Skeletal muscle satellite cell (primary cell): ENCODE measurements at regions not wholly inside any gene's neighbourhood (a gene's known extent, or its start where the extent isn't known, plus 50 kb on each side); places are given as distances from the start of the nearest gene placed in this dataset.

Source experiments
- H3K27me3 ChIP-seq: 2 replicates; pipeline ENCODE4 v1.7.0; 2013; ENCODE audit warnings: low read length; ENCODE audit not compliant: control insufficient read depth, insufficient read depth
- H3K36me3 ChIP-seq: 2 replicates; pipeline ENCODE4 v1.7.0; 2013; ENCODE audit warnings: mild to moderate bottlenecking, control low read depth, low read length; ENCODE audit not compliant: insufficient read depth
- H3K4me1 ChIP-seq: 2 replicates; pipeline ENCODE4 v1.7.0; 2013; ENCODE audit warnings: low read length; ENCODE audit not compliant: control insufficient read depth, insufficient read depth
- H3K4me2 ChIP-seq: 2 replicates; pipeline ENCODE4 v1.7.0; 2013; ENCODE audit warnings: mild to moderate bottlenecking, low read length
- H3K4me3 ChIP-seq: 2 replicates; pipeline ENCODE4 v1.7.0; 2013; ENCODE audit warnings: low read length
- H3K9ac ChIP-seq: 2 replicates; pipeline ENCODE4 v1.7.0; 2013; ENCODE audit warnings: mild to moderate bottlenecking, low read depth, low read length, moderate library complexity
- H3K9me3 ChIP-seq: replicated peaks from 2 replicates; pipeline ENCODE4 v1.7.0; 2013; ENCODE audit warnings: mild to moderate bottlenecking, control low read depth, low read length

DNA sequence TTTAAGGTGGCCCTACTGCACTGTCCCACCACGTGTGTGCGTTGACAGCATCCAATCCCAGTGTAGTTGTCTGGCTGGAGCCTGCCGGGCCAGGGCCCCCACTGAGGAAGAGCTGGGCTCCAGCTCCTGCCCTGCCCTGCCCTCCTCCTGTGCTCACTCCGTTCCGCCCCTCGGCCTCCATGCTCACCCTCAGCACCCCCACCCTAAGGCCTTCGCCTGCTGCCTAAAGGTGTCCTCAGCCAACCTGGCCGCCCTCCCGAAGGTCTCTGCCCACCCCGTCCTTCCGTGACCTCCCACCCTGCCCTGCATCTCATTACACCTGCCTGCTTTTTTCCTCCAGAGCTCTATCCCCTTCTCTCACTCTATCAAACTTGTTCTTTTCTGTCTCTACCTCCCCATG is 118.0 kb downstream of the TPRA1 start:
- no peaks in the 10 kb centered on the region for H3K9me3 ChIP-seq
- H3K36me3 ChIP-seq, result no peaks in the 10 kb centered on the region
- H3K4me3 ChIP-seq, result no peak overlapping the region
- no peak overlapping the region for H3K4me2 ChIP-seq
- H3K9ac ChIP-seq, result no peak overlapping the region
- peaks cover 14% of the 10 kb centered on the region for H3K27me3 ChIP-seq
- H3K4me1 ChIP-seq, result no peaks in the 10 kb centered on the region

DNA sequence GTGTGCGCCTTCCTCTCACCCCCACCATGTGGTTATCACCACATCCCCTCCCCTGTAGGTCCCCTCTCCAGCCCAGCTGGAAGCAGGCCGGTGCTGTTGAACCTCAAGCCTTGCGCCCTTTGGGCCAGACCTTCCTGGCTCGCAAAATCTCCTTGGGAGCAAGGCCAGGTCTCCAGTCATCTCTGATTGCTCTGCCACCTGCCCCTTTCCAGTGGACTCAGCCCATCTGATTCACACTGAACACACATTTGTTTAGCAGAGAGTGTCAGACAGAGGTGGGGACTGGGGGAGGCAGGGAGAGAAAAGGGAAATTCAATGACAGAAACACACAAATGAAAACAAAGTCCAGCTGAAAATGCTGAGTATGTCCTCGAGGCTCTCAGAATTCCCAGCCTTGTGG is 119.4 kb downstream of the TPRA1 start:
- Histone ChIP-seq H3K36me3 (no peaks in the 10 kb centered on the region), H3K9ac (no peak overlapping the region), H3K27me3 (peaks cover 16% of the 10 kb centered on the region), H3K9me3 (no peaks in the 10 kb centered on the region), H3K4me1 (no peaks in the 10 kb centered on the region), H3K4me2 (no peak overlapping the region), H3K4me3 (no peak overlapping the region)

- Histone ChIP-seq H3K4me1 (no peaks in the 10 kb centered on the region), H3K9me3 (no peaks in the 10 kb centered on the region), H3K36me3 (no peaks in the 10 kb centered on the region), H3K9ac (no peak overlapping the region), H3K27me3 (peaks cover 22% of the 10 kb centered on the region), H3K4me2 (no peak overlapping the region), H3K4me3 (no peak overlapping the region)
Measured at GRCh38 chr3:127469760-127470159, 120.8 kb downstream of the TPRA1 start.

DNA sequence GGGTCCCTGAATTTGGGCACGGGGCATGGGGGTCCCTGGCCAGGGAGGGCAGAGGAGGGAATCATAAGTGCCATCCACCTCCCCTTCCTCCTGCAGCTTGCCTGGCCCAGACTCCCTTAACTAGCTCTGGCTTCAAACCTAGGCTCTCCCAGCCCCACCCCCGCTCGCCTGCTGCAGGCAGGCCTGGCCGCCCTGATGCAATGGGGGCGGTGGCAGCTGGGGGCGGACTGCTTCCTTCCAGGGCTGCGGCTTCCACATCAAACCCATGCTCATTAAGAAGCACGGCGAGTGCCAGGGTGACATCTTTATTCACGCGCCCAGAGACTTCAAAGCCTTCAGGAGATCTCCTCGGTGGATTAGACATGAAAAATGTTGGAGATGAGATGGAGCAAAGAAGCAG is 123.1 kb downstream of the TPRA1 start:
- no peak overlapping the region for H3K9ac ChIP-seq
- H3K27me3 ChIP-seq, result peaks cover 26% of the 10 kb centered on the region
- no peak overlapping the region for H3K4me2 ChIP-seq
- H3K4me3 ChIP-seq, result no peak overlapping the region
- no peaks in the 10 kb centered on the region for H3K4me1 ChIP-seq
- H3K9me3 ChIP-seq, result no peaks in the 10 kb centered on the region
- no peaks in the 10 kb centered on the region for H3K36me3 ChIP-seq

GRCh38 chr3:127464642-127465041 is 125.9 kb downstream of the TPRA1 start:
- H3K36me3 ChIP-seq, result no peaks in the 10 kb centered on the region
- no peaks in the 10 kb centered on the region for H3K4me1 ChIP-seq
- no peak overlapping the region for H3K9ac ChIP-seq
- H3K4me2 ChIP-seq, result no peak overlapping the region
- H3K27me3 ChIP-seq, result peaks cover 36% of the 10 kb centered on the region
- no peaks in the 10 kb centered on the region for H3K9me3 ChIP-seq
- no peak overlapping the region for H3K4me3 ChIP-seq

GRCh38 chr3:127462111-127462655 is 128.3 kb downstream of the TPRA1 start:
- H3K9ac ChIP-seq, result no peak overlapping the region
- no peaks in the 10 kb centered on the region for H3K36me3 ChIP-seq
- H3K4me2 ChIP-seq, result no peak overlapping the region
- H3K27me3 ChIP-seq, result peaks cover 48% of the 10 kb centered on the region
- H3K4me1 ChIP-seq, result peaks cover 1% of the 10 kb centered on the region
- H3K4me3 ChIP-seq, result no peak overlapping the region
- no peaks in the 10 kb centered on the region for H3K9me3 ChIP-seq

DNA sequence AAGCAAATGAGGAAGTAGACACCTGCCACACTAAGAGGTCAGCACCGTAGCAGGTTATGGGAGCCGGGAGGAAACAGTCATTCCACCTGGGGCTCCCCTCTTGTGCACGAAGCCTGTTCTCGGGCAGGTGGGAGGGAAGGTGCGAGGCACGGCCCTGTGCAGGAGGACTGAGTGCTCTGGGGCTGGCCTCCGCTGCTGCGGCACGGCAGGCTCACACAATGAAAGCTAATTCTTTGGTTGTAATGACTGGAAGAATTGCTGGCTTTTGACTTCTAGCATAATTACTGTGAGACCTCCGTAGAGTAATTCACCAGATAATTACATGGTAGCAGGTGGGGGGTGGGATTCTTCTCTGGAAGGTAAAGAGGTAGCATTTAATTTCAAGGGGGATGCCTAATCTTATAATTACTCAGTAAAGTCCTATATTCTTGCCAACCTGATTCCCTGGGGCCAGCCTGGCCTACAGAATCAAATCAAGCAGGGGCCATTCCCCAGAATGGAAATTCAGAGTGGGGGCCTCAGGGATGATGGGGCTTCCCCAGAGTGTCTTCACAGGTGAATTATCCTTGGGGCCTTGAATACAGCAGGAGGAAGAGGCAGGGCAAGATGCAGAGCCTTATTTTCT is 129.1 kb downstream of the TPRA1 start:
- Histone ChIP-seq H3K9ac (no peak overlapping the region), H3K36me3 (no peaks in the 10 kb centered on the region), H3K27me3 (peaks cover 43% of the 10 kb centered on the region), H3K4me2 (no peak overlapping the region), H3K9me3 (no peaks in the 10 kb centered on the region), H3K4me1 (peaks cover 9% of the 10 kb centered on the region), H3K4me3 (no peak overlapping the region)

- Histone ChIP-seq H3K36me3 (no peaks in the 10 kb centered on the region), H3K27me3 (peaks cover 41% of the 10 kb centered on the region), H3K4me1 (peaks cover 20% of the 10 kb centered on the region), H3K9ac (no peak overlapping the region), H3K9me3 (no peaks in the 10 kb centered on the region), H3K4me2 (no peak overlapping the region), H3K4me3 (no peak overlapping the region)
Measured at GRCh38 chr3:127459891-127460290, 130.6 kb downstream of the TPRA1 start.

DNA sequence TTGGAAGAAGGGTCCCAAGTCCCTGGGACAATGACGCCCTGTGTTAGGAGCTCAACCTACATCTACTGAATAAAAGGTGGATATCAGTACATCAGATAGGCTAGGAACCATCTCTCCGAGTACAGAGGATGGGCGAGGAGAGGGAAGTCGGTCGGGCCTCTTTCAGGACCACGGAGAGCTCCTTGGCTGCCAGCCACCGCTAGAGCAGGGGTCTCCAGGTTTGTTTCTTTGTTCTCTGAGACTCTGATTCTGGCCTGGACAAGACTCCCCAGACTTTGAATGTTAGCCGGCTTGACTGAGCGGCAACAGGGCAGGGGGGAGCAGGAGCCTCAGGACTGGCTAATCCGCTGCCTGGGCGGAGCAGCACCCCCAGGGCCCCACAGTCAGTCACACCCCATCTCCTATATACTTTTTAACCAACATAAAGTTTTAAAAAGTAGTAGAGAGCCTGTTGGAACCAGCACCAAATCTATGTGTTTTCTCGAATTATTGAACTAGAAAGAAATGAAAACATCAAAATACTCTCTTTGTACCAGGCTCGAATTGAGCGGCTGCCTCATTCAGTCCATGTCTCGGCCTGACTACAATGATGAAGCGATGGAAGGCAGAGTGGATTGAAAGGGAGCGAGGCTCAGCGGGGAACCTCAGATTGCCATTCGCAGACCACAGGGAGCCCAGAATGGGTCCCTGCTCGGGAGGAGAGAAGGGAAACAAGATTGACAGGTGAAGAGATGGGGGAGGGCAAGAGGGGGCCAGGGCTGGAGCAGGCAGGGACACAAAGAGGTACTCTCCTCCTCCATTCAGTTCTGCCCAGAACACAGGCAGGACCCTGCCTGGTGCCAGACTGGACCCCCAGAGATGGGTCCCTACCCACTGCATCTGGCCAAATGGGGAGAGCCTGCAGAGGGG is 131.6 kb downstream of the TPRA1 start:
- Histone ChIP-seq H3K36me3 (no peaks in the 10 kb centered on the region), H3K9me3 (no peaks in the 10 kb centered on the region), H3K4me1 (peaks cover 20% of the 10 kb centered on the region), H3K9ac (no peak overlapping the region), H3K27me3 (peaks cover 43% of the 10 kb centered on the region), H3K4me3 (no peak overlapping the region), H3K4me2 (no peak overlapping the region)

GRCh38 chr3:127457546-127458145 is 132.9 kb downstream of the TPRA1 start:
- no peaks in the 10 kb centered on the region for H3K36me3 ChIP-seq
- H3K9me3 ChIP-seq, result no peaks in the 10 kb centered on the region
- no peak overlapping the region for H3K9ac ChIP-seq
- H3K4me3 ChIP-seq, result no peak overlapping the region
- H3K4me1 ChIP-seq, result peaks cover 20% of the 10 kb centered on the region
- peaks cover 55% of the 10 kb centered on the region for H3K27me3 ChIP-seq
- H3K4me2 ChIP-seq, result peak overlapping the region; percentile 96

DNA sequence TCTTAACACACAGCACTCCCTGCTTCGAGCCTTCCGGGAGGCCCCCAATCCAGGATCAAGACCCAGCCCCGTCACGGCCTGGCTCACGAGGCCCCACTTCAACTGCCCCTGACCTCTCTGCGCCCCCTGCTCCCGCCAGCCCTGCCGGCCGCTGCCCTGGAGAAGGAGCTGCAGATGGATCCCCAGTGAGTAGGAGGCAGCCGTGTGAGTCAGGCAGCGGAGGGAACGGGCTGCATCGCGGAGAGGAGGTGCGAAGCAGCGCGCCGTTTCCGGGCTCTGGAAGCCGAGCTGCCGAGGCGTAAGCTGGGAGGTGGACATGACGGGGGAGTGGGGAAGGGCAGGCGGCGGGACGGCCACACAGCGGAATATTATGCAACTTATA is 133.4 kb downstream of the TPRA1 start:
- Histone ChIP-seq H3K4me3 (peak overlapping the region; percentile 60), H3K9me3 (no peaks in the 10 kb centered on the region), H3K27me3 (peaks cover 55% of the 10 kb centered on the region), H3K4me2 (peak overlapping the region; percentile 96), H3K4me1 (peaks cover 20% of the 10 kb centered on the region), H3K9ac (peak overlapping the region; percentile 43), H3K36me3 (no peaks in the 10 kb centered on the region)
